ENCODE measurements at regions not wholly inside any gene's neighbourhood (a gene's known extent, or its start where the extent isn't known, plus 50 kb on each side); places are given as distances from the start of the nearest gene placed in this dataset.
A peak's percentile ranks its signal among the peaks of the same experiment; 100 is the strongest.
"Not testable (repeated sequence)": the region's sequence is repeated elsewhere in the genome, so short reads cannot be mapped to it uniquely, and the experiment has no call there.

- H3K9me2 ChIP-seq (ENCODE audit: insufficient read depth); H3K4me1 ChIP-seq (replicated peaks; ENCODE audit: insufficient read depth); H3K4me2 ChIP-seq; BruUV-seq (replicated peaks); H3K79me2 ChIP-seq (ENCODE audit: low read depth); H4K20me1 ChIP-seq (ENCODE audit: insufficient read depth); H3K27me3 ChIP-seq (ENCODE audit: insufficient read depth, low read depth); H3K27ac ChIP-seq; H3K4me3 ChIP-seq; H3K9me3 ChIP-seq (ENCODE audit: insufficient read depth, low read depth); H3K36me3 ChIP-seq (ENCODE audit: low read depth); CTCF ChIA-PET; DNase-seq; H3F3A ChIP-seq (ENCODE audit: insufficient read depth, low read depth); H2AFZ ChIP-seq; intact Hi-C loops (cut with micrococcal nuclease; ENCODE audit: unreplicated experiment); POLR2A ChIA-PET (ENCODE audit: unreplicated experiment): not testable (repeated sequence)
Measured at GRCh38 chr1:146792725-146793124, 145.4 kb upstream of the NBPF12 start.

- CTCF ChIA-PET; H3K4me3 ChIP-seq; H2AFZ ChIP-seq; POLR2A ChIA-PET (ENCODE audit: unreplicated experiment); H3K4me1 ChIP-seq (replicated peaks; ENCODE audit: insufficient read depth); BruUV-seq (replicated peaks); H3K9me3 ChIP-seq (ENCODE audit: insufficient read depth, low read depth); DNase-seq; H3F3A ChIP-seq (ENCODE audit: insufficient read depth, low read depth); H3K36me3 ChIP-seq (ENCODE audit: low read depth); H3K27ac ChIP-seq; H3K9me2 ChIP-seq (ENCODE audit: insufficient read depth); H3K4me2 ChIP-seq; intact Hi-C loops (cut with micrococcal nuclease; ENCODE audit: unreplicated experiment); H3K27me3 ChIP-seq (ENCODE audit: insufficient read depth, low read depth); H4K20me1 ChIP-seq (ENCODE audit: insufficient read depth); H3K79me2 ChIP-seq (ENCODE audit: low read depth): not testable (repeated sequence)
Measured at GRCh38 chr1:146784212-146784940, 153.7 kb upstream of the NBPF12 start.

- H3K9me3 ChIP-seq (ENCODE audit: insufficient read depth, low read depth); BruUV-seq (replicated peaks); H4K20me1 ChIP-seq (ENCODE audit: insufficient read depth); POLR2A ChIA-PET (ENCODE audit: unreplicated experiment); H3K9me2 ChIP-seq (ENCODE audit: insufficient read depth); CTCF ChIA-PET; H3K4me2 ChIP-seq; H3K36me3 ChIP-seq (ENCODE audit: low read depth); H2AFZ ChIP-seq; H3K27ac ChIP-seq; H3K4me3 ChIP-seq; H3K4me1 ChIP-seq (replicated peaks; ENCODE audit: insufficient read depth); intact Hi-C loops (cut with micrococcal nuclease; ENCODE audit: unreplicated experiment); DNase-seq; H3F3A ChIP-seq (ENCODE audit: insufficient read depth, low read depth); H3K27me3 ChIP-seq (ENCODE audit: insufficient read depth, low read depth); H3K79me2 ChIP-seq (ENCODE audit: low read depth): not testable (repeated sequence)
Measured at GRCh38 chr1:146781235-146781634, 156.9 kb upstream of the NBPF12 start.

- CTCF ChIA-PET; POLR2A ChIA-PET (ENCODE audit: unreplicated experiment); H3K27ac ChIP-seq; H2AFZ ChIP-seq; H3F3A ChIP-seq (ENCODE audit: insufficient read depth, low read depth); H3K27me3 ChIP-seq (ENCODE audit: insufficient read depth, low read depth); BruUV-seq (replicated peaks); H3K4me3 ChIP-seq; DNase-seq; H3K4me1 ChIP-seq (replicated peaks; ENCODE audit: insufficient read depth); H3K4me2 ChIP-seq; H3K9me3 ChIP-seq (ENCODE audit: insufficient read depth, low read depth); H3K9me2 ChIP-seq (ENCODE audit: insufficient read depth); H4K20me1 ChIP-seq (ENCODE audit: insufficient read depth); H3K36me3 ChIP-seq (ENCODE audit: low read depth); intact Hi-C loops (cut with micrococcal nuclease; ENCODE audit: unreplicated experiment); H3K79me2 ChIP-seq (ENCODE audit: low read depth): not testable (repeated sequence)
Measured at GRCh38 chr1:146777826-146778602, 160.1 kb upstream of the NBPF12 start.

- H3K27ac ChIP-seq; H3K9me2 ChIP-seq (ENCODE audit: insufficient read depth); H3K27me3 ChIP-seq (ENCODE audit: insufficient read depth, low read depth); POLR2A ChIA-PET (ENCODE audit: unreplicated experiment); H3F3A ChIP-seq (ENCODE audit: insufficient read depth, low read depth); H3K36me3 ChIP-seq (ENCODE audit: low read depth); H4K20me1 ChIP-seq (ENCODE audit: insufficient read depth); CTCF ChIA-PET; H2AFZ ChIP-seq; H3K4me1 ChIP-seq (replicated peaks; ENCODE audit: insufficient read depth); BruUV-seq (replicated peaks); H3K79me2 ChIP-seq (ENCODE audit: low read depth); H3K4me2 ChIP-seq; intact Hi-C loops (cut with micrococcal nuclease; ENCODE audit: unreplicated experiment); DNase-seq; H3K4me3 ChIP-seq; H3K9me3 ChIP-seq (ENCODE audit: insufficient read depth, low read depth): not testable (repeated sequence)
Measured at GRCh38 chr1:146774988-146775387, 163.1 kb upstream of the NBPF12 start.

GRCh38 chr1:146774271-146774670 lies 163.9 kb upstream of the NBPF12 start:
- H3K4me1 ChIP-seq (replicated peaks; ENCODE audit: insufficient read depth); H3F3A ChIP-seq (ENCODE audit: insufficient read depth, low read depth); H4K20me1 ChIP-seq (ENCODE audit: insufficient read depth); H2AFZ ChIP-seq; H3K79me2 ChIP-seq (ENCODE audit: low read depth); H3K4me2 ChIP-seq; intact Hi-C loops (cut with micrococcal nuclease; ENCODE audit: unreplicated experiment); H3K36me3 ChIP-seq (ENCODE audit: low read depth); DNase-seq; H3K9me2 ChIP-seq (ENCODE audit: insufficient read depth); H3K27me3 ChIP-seq (ENCODE audit: insufficient read depth, low read depth); POLR2A ChIA-PET (ENCODE audit: unreplicated experiment); BruUV-seq (replicated peaks); CTCF ChIA-PET; H3K27ac ChIP-seq; H3K4me3 ChIP-seq; H3K9me3 ChIP-seq (ENCODE audit: insufficient read depth, low read depth): not testable (repeated sequence)

- BruUV-seq (replicated peaks); H4K20me1 ChIP-seq (ENCODE audit: insufficient read depth); H3K36me3 ChIP-seq (ENCODE audit: low read depth); H3K9me3 ChIP-seq (ENCODE audit: insufficient read depth, low read depth); H3K27me3 ChIP-seq (ENCODE audit: insufficient read depth, low read depth); H3K27ac ChIP-seq; H3K9me2 ChIP-seq (ENCODE audit: insufficient read depth); POLR2A ChIA-PET (ENCODE audit: unreplicated experiment); H3K4me1 ChIP-seq (replicated peaks; ENCODE audit: insufficient read depth); intact Hi-C loops (cut with micrococcal nuclease; ENCODE audit: unreplicated experiment); H3F3A ChIP-seq (ENCODE audit: insufficient read depth, low read depth); H3K4me2 ChIP-seq; CTCF ChIA-PET; H3K79me2 ChIP-seq (ENCODE audit: low read depth); H2AFZ ChIP-seq; H3K4me3 ChIP-seq: not testable (repeated sequence)
- DNase-seq = peak in 1 of 2 experiments; percentile 21
Measured at GRCh38 chr1:146771409-146771808, 166.7 kb upstream of the NBPF12 start.
